Right lobe of liver (tissue), 6 donors: ENCODE measurements at regions not wholly inside any gene's neighbourhood (a gene's known extent, or its start where the extent isn't known, plus 50 kb on each side); places are given as distances from the start of the nearest gene placed in this dataset.

Source experiments
- ATAC-seq, 4 donors: fragments of 200-7000 bp; cut with Tn5 transposase; one replicate each; pipeline ENCODE4 v1.9.1; 2020; ENCODE audit warnings: mild to moderate bottlenecking in 4 of 4, moderate library complexity in 4 of 4
- DNase-seq, 3 donors: peaks; one replicate each; pipeline ENCODE4 v3.0.0-alpha.2; 2020
- H3K27ac ChIP-seq, 3 donors: fragments of 200-600 bp; one replicate each; pipeline ENCODE4 v1.8.0; 2022
- H3K27me3 ChIP-seq, 2 donors: fragments of 200-600 bp; one replicate each; pipeline ENCODE4 v1.8.0; 2022
- H3K36me3 ChIP-seq, 4 donors: fragments of 200-600 bp; sonication (generic) in 1 of 4; one replicate each; pipeline versions ENCODE4 v1.5.1 to v1.8.0; 2017 to 2022; ENCODE audit warnings: control low read depth in 1 of 4
- H3K4me1 ChIP-seq, 4 donors: fragments of 200-600 bp; sonication (generic) in 1 of 4; one replicate each; pipeline versions ENCODE4 v1.5.1 to v1.8.0; 2017 to 2022; ENCODE audit warnings: control low read depth in 1 of 4
- H3K4me3 ChIP-seq, 3 donors: fragments of 200-600 bp; one replicate each; pipeline ENCODE4 v1.8.0; 2022
- H3K9me3 ChIP-seq, 4 donors: fragments of 200-600 bp; sonication (generic) in 1 of 4; one replicate each; pipeline versions ENCODE4 v1.5.1 to v1.8.0; 2017 to 2022; ENCODE audit warnings: control low read depth in 1 of 4
- POLR2A ChIP-seq: fragments of 450-650 bp; IDR thresholded peaks from one replicate; pipeline ENCODE4 v1.6.1; 2017; ENCODE audit warnings: antibody characterized with exemption, mild to moderate bottlenecking
- WGBS: methylation state at CpG from one replicate; pipeline ENCODE4 v1.1.6; 2018; ENCODE audit warnings: low coverage, low lambda C conversion rate; ENCODE audit not compliant: insufficient coverage; ENCODE audit errors: missing lambda C conversion rate; 5-methylcytosine and 5-hydroxymethylcytosine counted together
- intact Hi-C, 2 donors: fragments of 100-400 bp; cut with DNase I; formaldehyde crosslinking; loops; one replicate each; pipeline versions ENCODE4 v1.11.2 to v1.14.1; 2022
- TF ChIP-seq, protein P1 (sequence below), 4 donors: fragments of 200-600 bp in 3 of 4; fragments of 450-650 bp in 1 of 4; IDR thresholded peaks; one replicate each; pipeline versions ENCODE4 v1.5.1 to v1.8.0; 2016 to 2022; ENCODE audit warnings: antibody characterized with exemption in 4 of 4, mild to moderate bottlenecking in 2 of 4
- donor health status: DM: no; HTN: yes; CAD: no.
- donor health status: DM: no; HTN: no; CAD: no.
- donor health status: DM: no; HTN: no; CAD: no.
- donor health status: DM: no; HTN: yes; CAD: no.
- donor health status: DM: no; HTN: yes; CAD: no.

DNA sequence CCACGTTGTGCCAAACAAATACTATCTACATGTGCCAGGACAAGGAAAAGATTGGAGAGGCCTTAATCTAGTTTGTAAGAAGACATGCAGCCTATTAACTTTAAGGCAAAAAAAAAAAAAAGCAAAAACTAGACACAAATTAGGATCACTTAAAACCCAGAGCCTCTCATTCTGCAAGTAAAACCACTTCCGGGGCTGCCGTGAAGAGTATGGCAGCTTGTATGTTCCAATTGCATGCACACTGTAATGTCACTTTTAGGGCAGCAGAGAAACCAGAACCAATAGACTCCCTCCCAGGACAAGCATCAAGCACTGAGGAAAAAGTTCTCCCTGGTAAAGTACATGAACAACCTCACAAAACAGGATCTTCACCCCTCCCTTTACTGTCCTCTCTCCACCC is 70.6 kb downstream of the RSL24D1 start:
- Histone ChIP-seq H3K27ac (no peak overlapping the region), H3K27me3 (no peaks in the 10 kb centered on the region), H3K4me3 (no peak overlapping the region), H3K9me3 (no peaks in the 10 kb centered on the region), H3K4me1 (no peaks in the 10 kb centered on the region), H3K36me3 (no peaks in the 10 kb centered on the region)
- TF ChIP-seq, protein P1, sequence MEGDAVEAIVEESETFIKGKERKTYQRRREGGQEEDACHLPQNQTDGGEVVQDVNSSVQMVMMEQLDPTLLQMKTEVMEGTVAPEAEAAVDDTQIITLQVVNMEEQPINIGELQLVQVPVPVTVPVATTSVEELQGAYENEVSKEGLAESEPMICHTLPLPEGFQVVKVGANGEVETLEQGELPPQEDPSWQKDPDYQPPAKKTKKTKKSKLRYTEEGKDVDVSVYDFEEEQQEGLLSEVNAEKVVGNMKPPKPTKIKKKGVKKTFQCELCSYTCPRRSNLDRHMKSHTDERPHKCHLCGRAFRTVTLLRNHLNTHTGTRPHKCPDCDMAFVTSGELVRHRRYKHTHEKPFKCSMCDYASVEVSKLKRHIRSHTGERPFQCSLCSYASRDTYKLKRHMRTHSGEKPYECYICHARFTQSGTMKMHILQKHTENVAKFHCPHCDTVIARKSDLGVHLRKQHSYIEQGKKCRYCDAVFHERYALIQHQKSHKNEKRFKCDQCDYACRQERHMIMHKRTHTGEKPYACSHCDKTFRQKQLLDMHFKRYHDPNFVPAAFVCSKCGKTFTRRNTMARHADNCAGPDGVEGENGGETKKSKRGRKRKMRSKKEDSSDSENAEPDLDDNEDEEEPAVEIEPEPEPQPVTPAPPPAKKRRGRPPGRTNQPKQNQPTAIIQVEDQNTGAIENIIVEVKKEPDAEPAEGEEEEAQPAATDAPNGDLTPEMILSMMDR (IDR thresholded peaks at IDR 0.05), result no peak
- TF ChIP-seq POLR2A, result no peak
- DNase-seq, result no peak
- intact Hi-C loops, result no loop called here
- no peak for ATAC-seq
- 54% methylated on average over 3 of the region's 3 CpGs for WGBS

- ATAC-seq, result no peak
- H3K9me3 ChIP-seq, result no peaks in the 10 kb centered on the region
- intact Hi-C loops, result no loop called here
- no peaks in the 10 kb centered on the region for H3K4me1 ChIP-seq
- no peak overlapping the region for H3K4me3 ChIP-seq
- 68% methylated on average over 5 of the region's 5 CpGs for WGBS
- DNase-seq, result no peak
- no peak for TF ChIP-seq POLR2A
- TF ChIP-seq, protein P1 (IDR thresholded peaks at IDR 0.05), result no peak
- no peaks in the 10 kb centered on the region for H3K36me3 ChIP-seq
- no peak overlapping the region for H3K27ac ChIP-seq
- no peaks in the 10 kb centered on the region for H3K27me3 ChIP-seq
Observed at GRCh38 chr15:55124616-55125015, 72.1 kb downstream of the RSL24D1 start.

DNA sequence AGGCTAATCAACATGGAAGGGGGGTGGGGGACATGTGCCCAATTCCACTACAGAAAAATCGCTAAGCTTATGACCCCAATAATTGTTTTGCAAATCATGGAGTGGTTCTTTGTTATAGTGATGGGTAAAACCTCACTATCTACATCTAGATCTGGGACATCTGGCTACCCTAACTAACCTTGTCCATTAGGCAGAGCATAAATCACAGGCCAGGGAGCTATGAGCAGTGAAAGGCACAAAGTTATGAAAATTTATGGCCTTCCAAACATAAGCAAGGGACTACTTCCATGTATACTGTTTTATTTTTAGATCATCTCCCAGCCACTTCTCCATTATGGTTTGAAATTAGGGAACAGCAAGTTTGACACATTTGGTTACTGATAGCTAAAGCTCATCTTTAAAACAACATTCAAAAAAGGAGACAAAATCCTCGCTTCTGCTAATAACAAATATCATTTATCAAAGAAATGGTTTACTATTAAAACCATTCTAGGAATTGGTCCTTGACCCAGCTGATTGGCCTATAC is 78.3 kb downstream of the RSL24D1 start:
- H3K27me3 ChIP-seq, result no peaks in the 10 kb centered on the region
- WGBS, result 82% methylated on average over 2 of the region's 2 CpGs
- no peaks in the 10 kb centered on the region for H3K36me3 ChIP-seq
- TF ChIP-seq, protein P1 (IDR thresholded peaks at IDR 0.05), result no peak
- TF ChIP-seq POLR2A, result no peak
- no peaks in the 10 kb centered on the region for H3K4me1 ChIP-seq
- DNase-seq, result no peak
- intact Hi-C loops, result no loop called here
- H3K9me3 ChIP-seq, result no peaks in the 10 kb centered on the region
- no peak overlapping the region for H3K4me3 ChIP-seq
- H3K27ac ChIP-seq, result no peak overlapping the region
- ATAC-seq, result no peak

- TF ChIP-seq POLR2A, result no peak
- TF ChIP-seq, protein P1 (IDR thresholded peaks at IDR 0.05), result no peak
- Histone ChIP-seq H3K4me3 (no peak overlapping the region), H3K4me1 (no peaks in the 10 kb centered on the region), H3K36me3 (no peaks in the 10 kb centered on the region), H3K9me3 (no peaks in the 10 kb centered on the region), H3K27ac (no peak overlapping the region), H3K27me3 (no peaks in the 10 kb centered on the region)
- ATAC-seq (no peak), DNase-seq (no peak)
- 51% methylated on average over 2 of the region's 2 CpGs for WGBS
- intact Hi-C loops, result no loop called here
Observed at GRCh38 chr15:55116636-55117035, 80.1 kb downstream of the RSL24D1 start.

- intact Hi-C loops, result no loop called here
- Histone ChIP-seq H3K36me3 (no peaks in the 10 kb centered on the region), H3K4me1 (no peaks in the 10 kb centered on the region), H3K27me3 (no peaks in the 10 kb centered on the region), H3K4me3 (no peak overlapping the region), H3K27ac (no peak overlapping the region), H3K9me3 (no peaks in the 10 kb centered on the region)
- WGBS, result 48% methylated on average over 3 of the region's 3 CpGs
- TF ChIP-seq POLR2A, result no peak
- TF ChIP-seq, protein P1 (IDR thresholded peaks at IDR 0.05), result no peak
- ATAC-seq (no peak), DNase-seq (no peak)
Observed at GRCh38 chr15:55113736-55114135, 83.0 kb downstream of the RSL24D1 start.
